ENCODE measurements at regions not wholly inside any gene's neighbourhood (a gene's known extent, or its start where the extent isn't known, plus 50 kb on each side); places are given as distances from the start of the nearest gene placed in this dataset.

DNA sequence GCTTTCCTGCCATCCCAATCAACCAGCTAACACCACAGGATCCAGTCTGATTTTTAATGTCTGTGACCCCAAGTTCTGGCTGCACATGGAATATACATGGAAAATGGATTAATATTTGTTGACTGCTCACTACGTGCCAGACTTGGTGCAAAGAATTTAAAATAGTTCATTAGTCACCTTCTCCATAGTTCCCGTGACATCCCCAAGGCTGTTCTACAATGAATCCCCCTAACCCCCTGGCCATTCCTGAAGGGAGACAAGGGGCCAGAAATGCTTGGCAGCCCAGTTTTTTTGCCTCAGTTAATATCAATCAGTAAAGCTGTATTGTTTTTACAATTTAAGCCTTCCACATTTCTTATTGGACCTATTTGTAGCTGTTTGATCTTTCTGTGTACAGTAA lies 71.0 kb upstream of the ST3GAL5 start:
- DNase-seq: no peak
- no peaks in the 10 kb centered on the region for H3K36me3 ChIP-seq (replicated peaks in 1 of 2)
- H3K9me3 ChIP-seq (replicated peaks in 1 of 3): no peaks in the 10 kb centered on the region
- 82 to 88% (median 85%) methylated on average over 2 of the region's 2 CpGs for WGBS, 4 donors
- intact Hi-C loops (cut with DNase I): no loop called here
- TF ChIP-seq POLR2A (IDR thresholded peaks at IDR 0.05): no peak
- H3K4me1 ChIP-seq (replicated peaks in 1 of 2): no peaks in the 10 kb centered on the region
- no peak overlapping the region for H3K27ac ChIP-seq
- H3K4me3 ChIP-seq: no peak overlapping the region
- no peaks in the 10 kb centered on the region for H3K27me3 ChIP-seq

GRCh38 chr2:85959185-85959584 lies 70.4 kb upstream of the ST3GAL5 start:
- intact Hi-C loops (cut with DNase I): no loop called here
- WGBS, 4 donors: 74 to 78% (median 76%) methylated on average over 5 of the region's 5 CpGs
- Histone ChIP-seq H3K27me3 (no peaks in the 10 kb centered on the region), H3K27ac (no peak overlapping the region), H3K9me3 (replicated peaks in 1 of 3) (no peaks in the 10 kb centered on the region), H3K4me1 (replicated peaks in 1 of 2) (no peaks in the 10 kb centered on the region), H3K36me3 (replicated peaks in 1 of 2) (no peaks in the 10 kb centered on the region), H3K4me3 (no peak overlapping the region)
- TF ChIP-seq POLR2A (IDR thresholded peaks at IDR 0.05): no peak
- TF ChIP-seq, protein P1, sequence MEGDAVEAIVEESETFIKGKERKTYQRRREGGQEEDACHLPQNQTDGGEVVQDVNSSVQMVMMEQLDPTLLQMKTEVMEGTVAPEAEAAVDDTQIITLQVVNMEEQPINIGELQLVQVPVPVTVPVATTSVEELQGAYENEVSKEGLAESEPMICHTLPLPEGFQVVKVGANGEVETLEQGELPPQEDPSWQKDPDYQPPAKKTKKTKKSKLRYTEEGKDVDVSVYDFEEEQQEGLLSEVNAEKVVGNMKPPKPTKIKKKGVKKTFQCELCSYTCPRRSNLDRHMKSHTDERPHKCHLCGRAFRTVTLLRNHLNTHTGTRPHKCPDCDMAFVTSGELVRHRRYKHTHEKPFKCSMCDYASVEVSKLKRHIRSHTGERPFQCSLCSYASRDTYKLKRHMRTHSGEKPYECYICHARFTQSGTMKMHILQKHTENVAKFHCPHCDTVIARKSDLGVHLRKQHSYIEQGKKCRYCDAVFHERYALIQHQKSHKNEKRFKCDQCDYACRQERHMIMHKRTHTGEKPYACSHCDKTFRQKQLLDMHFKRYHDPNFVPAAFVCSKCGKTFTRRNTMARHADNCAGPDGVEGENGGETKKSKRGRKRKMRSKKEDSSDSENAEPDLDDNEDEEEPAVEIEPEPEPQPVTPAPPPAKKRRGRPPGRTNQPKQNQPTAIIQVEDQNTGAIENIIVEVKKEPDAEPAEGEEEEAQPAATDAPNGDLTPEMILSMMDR (IDR thresholded peaks at IDR 0.05): no peak
- no peak for DNase-seq

DNA sequence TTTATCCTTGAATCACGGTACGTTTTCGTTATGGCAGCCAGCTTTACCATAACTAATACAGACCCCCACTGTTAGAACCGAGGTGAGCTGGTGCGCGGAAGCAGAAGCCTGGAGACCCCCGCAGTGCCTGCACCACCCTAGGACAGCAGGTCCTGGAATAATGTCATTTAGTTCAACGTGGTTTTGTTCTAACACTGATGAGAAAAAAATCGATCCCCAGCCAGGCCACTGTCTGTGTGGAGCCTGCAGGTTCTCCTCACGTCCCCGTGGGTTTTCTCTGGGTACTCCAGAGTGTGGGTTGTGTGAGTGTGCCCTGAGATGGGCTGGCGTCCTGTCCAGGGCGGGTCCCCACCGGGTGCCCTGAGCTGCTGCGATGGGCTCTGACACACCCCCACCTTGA lies 69.9 kb upstream of the ST3GAL5 start:
- Histone ChIP-seq H3K27me3 (no peaks in the 10 kb centered on the region), H3K9me3 (replicated peaks in 1 of 3) (no peaks in the 10 kb centered on the region), H3K4me3 (no peak overlapping the region), H3K36me3 (replicated peaks in 1 of 2) (no peaks in the 10 kb centered on the region), H3K27ac (no peak overlapping the region), H3K4me1 (replicated peaks in 1 of 2) (no peaks in the 10 kb centered on the region)
- 85 to 91% (median 89%) methylated on average over 15 of the region's 15 CpGs for WGBS, 4 donors
- DNase-seq: no peak
- TF ChIP-seq, protein P1 (IDR thresholded peaks at IDR 0.05): no peak
- no peak for TF ChIP-seq POLR2A (IDR thresholded peaks at IDR 0.05)
- intact Hi-C loops (cut with DNase I): no loop called here

DNA sequence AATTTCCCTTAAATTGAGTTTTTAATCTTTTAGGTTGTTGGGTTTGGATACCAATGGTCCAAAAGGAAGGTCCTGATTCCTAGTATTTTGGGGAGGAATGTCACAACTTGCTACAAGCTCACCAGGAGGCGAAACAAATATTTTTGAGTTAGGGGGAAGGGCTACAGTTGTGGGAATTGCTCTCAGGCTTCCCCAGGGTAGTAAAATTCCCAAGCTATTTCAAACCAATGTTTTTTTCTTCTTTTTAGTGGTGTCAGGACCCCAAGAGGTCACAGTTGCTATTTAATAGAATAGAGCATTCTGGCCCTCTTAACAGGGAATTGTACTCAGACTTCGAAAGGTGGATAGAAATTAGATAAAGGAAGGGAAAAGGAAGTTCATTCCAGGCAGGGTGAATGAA lies 68.5 kb upstream of the ST3GAL5 start:
- H3K9me3 ChIP-seq (replicated peaks in 1 of 3): no peaks in the 10 kb centered on the region
- intact Hi-C loops (cut with DNase I): no loop called here
- DNase-seq: no peak
- no peak for TF ChIP-seq POLR2A (IDR thresholded peaks at IDR 0.05)
- TF ChIP-seq, protein P1 (IDR thresholded peaks at IDR 0.05): no peak
- WGBS, 4 donors: 96 to 100% (median 98%) methylated on average over 2 of the region's 2 CpGs
- H3K4me3 ChIP-seq: no peak overlapping the region
- H3K4me1 ChIP-seq (replicated peaks in 1 of 2): no peaks in the 10 kb centered on the region
- H3K27ac ChIP-seq: no peak overlapping the region
- H3K27me3 ChIP-seq: no peaks in the 10 kb centered on the region
- H3K36me3 ChIP-seq (replicated peaks in 1 of 2): no peaks in the 10 kb centered on the region

- WGBS, 4 donors: 94 to 96% (median 95%) methylated on average over 4 of the region's 4 CpGs
- no peak for DNase-seq
- no peak overlapping the region for H3K27ac ChIP-seq
- no peaks in the 10 kb centered on the region for H3K36me3 ChIP-seq (replicated peaks in 1 of 2)
- intact Hi-C loops (cut with DNase I): no loop called here
- TF ChIP-seq POLR2A (IDR thresholded peaks at IDR 0.05): no peak
- TF ChIP-seq, protein P1 (IDR thresholded peaks at IDR 0.05): no peak
- H3K27me3 ChIP-seq: no peaks in the 10 kb centered on the region
- H3K4me3 ChIP-seq: no peak overlapping the region
- no peaks in the 10 kb centered on the region for H3K9me3 ChIP-seq (replicated peaks in 1 of 3)
- no peaks in the 10 kb centered on the region for H3K4me1 ChIP-seq (replicated peaks in 1 of 2)
These were observed 67.9 kb upstream of the ST3GAL5 start for GRCh38 chr2:85956646-85957039.
